ENCODE measurements at regions not wholly inside any gene's neighbourhood (a gene's known extent, or its start where the extent isn't known, plus 50 kb on each side); places are given as distances from the start of the nearest gene placed in this dataset.

DNA sequence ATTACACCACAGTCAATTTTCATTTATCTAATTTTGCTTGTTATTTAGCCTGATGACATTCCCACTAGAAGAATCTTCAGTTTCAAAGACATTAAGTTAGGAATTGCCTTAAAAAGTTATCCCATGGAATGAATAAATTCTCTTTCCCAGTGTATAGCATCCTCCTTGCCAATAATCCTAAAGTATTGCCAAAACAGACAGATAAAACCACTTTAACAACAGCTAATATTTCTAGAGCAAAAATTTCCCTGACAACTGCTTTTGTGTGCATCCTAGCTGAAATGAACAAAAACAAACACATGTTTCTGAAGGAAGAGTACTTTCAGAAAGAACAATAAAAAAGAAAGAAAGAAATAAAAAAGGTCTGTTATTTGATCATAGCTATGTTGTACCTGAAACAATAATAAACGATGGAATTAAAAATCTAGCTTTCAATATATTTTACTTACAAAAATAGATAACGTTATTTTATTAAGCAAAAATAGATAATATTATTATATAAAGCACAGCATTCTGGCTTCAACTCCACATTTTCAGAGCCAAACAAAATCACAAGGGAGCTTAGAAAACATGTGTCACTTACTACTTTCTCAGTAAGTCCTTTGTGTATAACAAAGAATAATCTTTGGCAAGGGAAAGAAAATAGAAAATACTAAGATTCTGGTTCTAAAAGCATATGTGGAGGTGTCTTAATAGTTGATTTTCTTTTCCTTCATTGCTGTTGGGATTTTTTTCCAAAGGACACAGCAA lies 939.0 kb upstream of the CRIM1 start:
- TF ChIP-seq, protein P1, sequence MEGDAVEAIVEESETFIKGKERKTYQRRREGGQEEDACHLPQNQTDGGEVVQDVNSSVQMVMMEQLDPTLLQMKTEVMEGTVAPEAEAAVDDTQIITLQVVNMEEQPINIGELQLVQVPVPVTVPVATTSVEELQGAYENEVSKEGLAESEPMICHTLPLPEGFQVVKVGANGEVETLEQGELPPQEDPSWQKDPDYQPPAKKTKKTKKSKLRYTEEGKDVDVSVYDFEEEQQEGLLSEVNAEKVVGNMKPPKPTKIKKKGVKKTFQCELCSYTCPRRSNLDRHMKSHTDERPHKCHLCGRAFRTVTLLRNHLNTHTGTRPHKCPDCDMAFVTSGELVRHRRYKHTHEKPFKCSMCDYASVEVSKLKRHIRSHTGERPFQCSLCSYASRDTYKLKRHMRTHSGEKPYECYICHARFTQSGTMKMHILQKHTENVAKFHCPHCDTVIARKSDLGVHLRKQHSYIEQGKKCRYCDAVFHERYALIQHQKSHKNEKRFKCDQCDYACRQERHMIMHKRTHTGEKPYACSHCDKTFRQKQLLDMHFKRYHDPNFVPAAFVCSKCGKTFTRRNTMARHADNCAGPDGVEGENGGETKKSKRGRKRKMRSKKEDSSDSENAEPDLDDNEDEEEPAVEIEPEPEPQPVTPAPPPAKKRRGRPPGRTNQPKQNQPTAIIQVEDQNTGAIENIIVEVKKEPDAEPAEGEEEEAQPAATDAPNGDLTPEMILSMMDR (conservative IDR thresholded peaks at IDR 0.05; ENCODE audit: low read depth, low read length) = no peak
- TF ChIP-seq EZH2phosphoT487 (IDR thresholded peaks at IDR 0.05; ENCODE audit: borderline replicate concordance, low read length) (no peak), EZH2 (IDR thresholded peaks at IDR 0.05; ENCODE audit: low read length, unreplicated experiment) (no peak)
- Histone ChIP-seq H4K20me1 (ENCODE audit: low read length) (no peaks in the 10 kb centered on the region), H3F3A (ENCODE audit: low read length, unreplicated experiment) (no peaks in the 10 kb centered on the region), H3K9me2 (replicated peaks; ENCODE audit: low read length) (no peaks in the 10 kb centered on the region), H3K27me3 (ENCODE audit: low read length) (no peaks in the 10 kb centered on the region), H3K9me3 (ENCODE audit: low read length) (no peaks in the 10 kb centered on the region), H3K36me3 (ENCODE audit: low read depth, low read length) (no peaks in the 10 kb centered on the region), H2AFZ (ENCODE audit: low read length) (no peak overlapping the region), H3K79me2 (ENCODE audit: low read length) (no peaks in the 10 kb centered on the region), H3K4me2 (ENCODE audit: low read length) (no peak overlapping the region), H3K4me1 (ENCODE audit: insufficient read depth, low read length) (no peaks in the 10 kb centered on the region), H3K27ac (ENCODE audit: low read length) (no peak overlapping the region), H3K4me3 (ENCODE audit: low read length) (no peak overlapping the region), H3K9ac (ENCODE audit: low read length) (no peak overlapping the region)
- intact Hi-C loops (cut with micrococcal nuclease) = no loop called here
- POLR2A ChIA-PET (ENCODE audit: unreplicated experiment) = no interaction called here
- no TSS peak for BruUV-seq (replicated peaks)
- ATAC-seq = no peak
- CTCF ChIA-PET = no interaction called here
- DNase-seq = no peak

DNA sequence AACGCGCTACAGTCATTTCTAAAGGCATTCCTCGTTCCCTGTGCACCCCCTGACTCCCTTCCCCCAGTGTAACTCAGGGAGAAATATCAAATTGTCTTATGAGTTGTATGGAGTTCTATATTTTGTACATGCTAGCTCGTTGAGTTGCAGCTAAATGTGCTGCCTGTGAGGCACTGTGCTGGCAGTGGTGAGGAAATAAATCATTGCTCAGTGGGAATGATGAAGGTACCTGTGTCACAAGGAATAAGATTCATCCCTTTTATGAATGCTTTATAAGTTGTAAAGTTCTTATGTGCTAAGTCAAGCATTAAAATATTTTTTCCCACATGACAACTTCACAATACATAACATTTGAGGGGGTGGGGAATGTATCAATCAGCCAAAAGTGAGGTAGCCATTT lies 939.6 kb upstream of the CRIM1 start:
- BruUV-seq (replicated peaks) = no TSS peak
- H3F3A ChIP-seq (ENCODE audit: low read length, unreplicated experiment) = no peaks in the 10 kb centered on the region
- no peak overlapping the region for H3K4me3 ChIP-seq (ENCODE audit: low read length)
- no peak for ATAC-seq
- H2AFZ ChIP-seq (ENCODE audit: low read length) = no peak overlapping the region
- H3K9me3 ChIP-seq (ENCODE audit: low read length) = no peaks in the 10 kb centered on the region
- DNase-seq = no peak
- intact Hi-C loops (cut with micrococcal nuclease) = no loop called here
- no peaks in the 10 kb centered on the region for H3K9me2 ChIP-seq (replicated peaks; ENCODE audit: low read length)
- TF ChIP-seq EZH2phosphoT487 (IDR thresholded peaks at IDR 0.05; ENCODE audit: borderline replicate concordance, low read length) = no peak
- TF ChIP-seq EZH2 (IDR thresholded peaks at IDR 0.05; ENCODE audit: low read length, unreplicated experiment) = no peak
- TF ChIP-seq, protein P1 (conservative IDR thresholded peaks at IDR 0.05; ENCODE audit: low read depth, low read length) = no peak
- ChIA-PET POLR2A (ENCODE audit: unreplicated experiment) (no interaction called here), CTCF (no interaction called here)
- H3K27me3 ChIP-seq (ENCODE audit: low read length) = no peaks in the 10 kb centered on the region
- no peak overlapping the region for H3K4me2 ChIP-seq (ENCODE audit: low read length)
- H4K20me1 ChIP-seq (ENCODE audit: low read length) = no peaks in the 10 kb centered on the region
- no peak overlapping the region for H3K27ac ChIP-seq (ENCODE audit: low read length)
- no peaks in the 10 kb centered on the region for H3K36me3 ChIP-seq (ENCODE audit: low read depth, low read length)
- H3K79me2 ChIP-seq (ENCODE audit: low read length) = no peaks in the 10 kb centered on the region
- H3K4me1 ChIP-seq (ENCODE audit: insufficient read depth, low read length) = no peaks in the 10 kb centered on the region
- no peak overlapping the region for H3K9ac ChIP-seq (ENCODE audit: low read length)

- H3K36me3 ChIP-seq (ENCODE audit: low read depth, low read length) = no peaks in the 10 kb centered on the region
- no peak overlapping the region for H3K4me3 ChIP-seq (ENCODE audit: low read length)
- peak; percentile 4 for DNase-seq
- ChIA-PET POLR2A (ENCODE audit: unreplicated experiment) (no interaction called here), CTCF (no interaction called here)
- H3K9me2 ChIP-seq (replicated peaks; ENCODE audit: low read length) = no peaks in the 10 kb centered on the region
- no peaks in the 10 kb centered on the region for H3K4me1 ChIP-seq (ENCODE audit: insufficient read depth, low read length)
- H3K79me2 ChIP-seq (ENCODE audit: low read length) = no peaks in the 10 kb centered on the region
- H3K4me2 ChIP-seq (ENCODE audit: low read length) = no peak overlapping the region
- no peak overlapping the region for H2AFZ ChIP-seq (ENCODE audit: low read length)
- intact Hi-C loops (cut with micrococcal nuclease) = no loop called here
- no peak for ATAC-seq
- no peaks in the 10 kb centered on the region for H3K27me3 ChIP-seq (ENCODE audit: low read length)
- no TSS peak for BruUV-seq (replicated peaks)
- H3F3A ChIP-seq (ENCODE audit: low read length, unreplicated experiment) = no peaks in the 10 kb centered on the region
- H3K9ac ChIP-seq (ENCODE audit: low read length) = no peak overlapping the region
- H4K20me1 ChIP-seq (ENCODE audit: low read length) = no peaks in the 10 kb centered on the region
- TF ChIP-seq EZH2phosphoT487 (IDR thresholded peaks at IDR 0.05; ENCODE audit: borderline replicate concordance, low read length) (no peak), EZH2 (IDR thresholded peaks at IDR 0.05; ENCODE audit: low read length, unreplicated experiment) (no peak)
- TF ChIP-seq, protein P1 (conservative IDR thresholded peaks at IDR 0.05; ENCODE audit: low read depth, low read length) = peak; percentile 50
- H3K9me3 ChIP-seq (ENCODE audit: low read length) = no peaks in the 10 kb centered on the region
- no peak overlapping the region for H3K27ac ChIP-seq (ENCODE audit: low read length)
Observed at GRCh38 chr2:35415282-35415681, 940.3 kb upstream of the CRIM1 start.
